HCT116 (cell line): ENCODE measurements at regions not wholly inside any gene's neighbourhood (a gene's known extent, or its start where the extent isn't known, plus 50 kb on each side); places are given as distances from the start of the nearest gene placed in this dataset.

Experiments used
- ATAC-seq: fragments of 200-7000 bp; cut with Tn5 transposase; 2 replicates; pipeline ENCODE4 v1.9.1; 2020; ENCODE audit warnings: mild to moderate bottlenecking, moderate library complexity
- BruUV-seq: library from RNA; stranded (reverse); fragments of 400-500 nt; replicated peaks from 2 replicates; lab custom pipeline; 2021; lab: Mats Ljungman, UMichigan
- CTCF ChIA-PET: fragments of 300-600 bp; sonication (Branson Sonifier 250); formaldehyde crosslinking; loops from one replicate; lab custom pipeline; 2021; ENCODE audit warnings: antibody characterized with exemption; lab: Charles Lee
- POLR2A ChIA-PET: fragments of 300-600, 350-600 bp; sonication (Branson Sonifier 250); formaldehyde crosslinking; loops from one replicate; lab custom pipeline; 2021; ENCODE audit warnings: antibody characterized with exemption; lab: Charles Lee
- RAD21 ChIA-PET, 2 experiments: fragments of 300-600 bp; sonication (Branson Sonifier 250); formaldehyde crosslinking; loops; one replicate each; lab custom pipeline; 2023; ENCODE audit warnings: low total read pairs in 2 of 2; ENCODE audit not compliant: uncharacterized antibody in 2 of 2, unreplicated experiment in 2 of 2, low non-redundant PET in 1 of 2; lab: Charles Lee
- DNase-seq: peaks from one replicate; pipeline ENCODE4 v3.0.0-alpha.2; 2010; ENCODE audit warnings: low read depth, low spot score
- H2AFZ ChIP-seq: fragments of 200-600 bp; shearing (Covaris generic), sonication (generic); 2 replicates; pipeline ENCODE4 v1.6.1; 2017; ENCODE audit warnings: low read depth, mixed run types, mixed read lengths, antibody characterized with exemption, low read length; ENCODE audit not compliant: poor library complexity, severe bottlenecking
- H3K27ac ChIP-seq: 2 replicates; pipeline ENCODE4 v1.5.1; 2012; ENCODE audit warnings: low read depth, low read length
- H3K27me3 ChIP-seq: fragments of 200-600 bp; sonication (generic); 2 replicates; pipeline ENCODE4 v1.6.1; 2016; ENCODE audit warnings: mixed run types, low read length, mixed read lengths; ENCODE audit not compliant: insufficient read depth
- H3K36me3 ChIP-seq, 2 experiments: fragments of 200-500 bp in 1 of 2; fragments of 200-600 bp in 1 of 2; sonication (Bioruptor generic) in 1 of 2; sonication (generic) in 1 of 2; 2 replicates each; pipeline versions ENCODE4 v1.5.1 to v1.6.1; 2014 to 2016; ENCODE audit warnings: low read length in 2 of 2, inconsistent platforms in 1 of 2, mixed read lengths in 1 of 2, mixed run types in 1 of 2; ENCODE audit not compliant: insufficient read depth in 2 of 2, control insufficient read depth in 1 of 2
- H3K4me1 ChIP-seq, 2 experiments: fragments of 200-600 bp in 1 of 2; sonication (generic) in 1 of 2; 2 replicates each; pipeline versions ENCODE4 v1.5.1 to v1.6.1; 2012 to 2017; ENCODE audit warnings: low read length in 2 of 2, inconsistent platforms in 1 of 2, mild to moderate bottlenecking in 1 of 2, mixed read lengths in 1 of 2, mixed run types in 1 of 2, moderate library complexity in 1 of 2; ENCODE audit not compliant: insufficient read depth in 2 of 2, control insufficient read depth in 1 of 2
- H3K4me2 ChIP-seq: fragments of 200-600 bp; sonication (generic); 2 replicates; pipeline ENCODE4 v1.6.1; 2017; ENCODE audit warnings: mixed run types, low read length, mixed read lengths
- H3K4me3 ChIP-seq, 2 experiments: fragments of 200-600 bp in 1 of 2; sonication (generic) in 1 of 2; replicated peaks in 1 of 2; 2 replicates each; pipeline ENCODE4 v1.5.1; 2011 to 2016; ENCODE audit warnings: low read length in 2 of 2, control low read depth in 1 of 2, low read depth in 1 of 2, mild to moderate bottlenecking in 1 of 2, mixed read lengths in 1 of 2, mixed run types in 1 of 2
- H3K79me2 ChIP-seq: fragments of 200-600 bp; sonication (generic); 2 replicates; pipeline ENCODE4 v1.6.1; 2017; ENCODE audit warnings: mild to moderate bottlenecking, mixed run types, low read length, moderate library complexity, mixed read lengths; ENCODE audit not compliant: insufficient read depth
- H3K9ac ChIP-seq: fragments of 200-600 bp; sonication (generic); 2 replicates; pipeline ENCODE4 v1.6.1; 2016; ENCODE audit warnings: low read length, mixed read lengths
- H3K9me2 ChIP-seq: fragments of 200-600 bp; sonication (generic), shearing (Covaris generic); 2 replicates; pipeline ENCODE4 v1.6.1; 2017; ENCODE audit warnings: mixed run types, mild to moderate bottlenecking, moderate library complexity; ENCODE audit not compliant: insufficient read depth
- H3K9me3 ChIP-seq, 2 experiments: fragments of 200-500 bp in 1 of 2; fragments of 200-600 bp in 1 of 2; sonication (Bioruptor generic) in 1 of 2; sonication (generic) in 1 of 2; 2 replicates each; pipeline ENCODE4 v1.6.1; 2014 to 2017; ENCODE audit warnings: low read length in 2 of 2, mixed read lengths in 2 of 2, inconsistent platforms in 1 of 2, low read depth in 1 of 2, mild to moderate bottlenecking in 1 of 2, mixed run types in 1 of 2, moderate library complexity in 1 of 2; ENCODE audit not compliant: control insufficient read depth in 1 of 2, insufficient read depth in 1 of 2
- H4K20me1 ChIP-seq: fragments of 200-600 bp; sonication (generic), shearing (Covaris generic); 2 replicates; pipeline ENCODE4 v1.6.1; 2017; ENCODE audit warnings: mixed run types, mild to moderate bottlenecking, moderate library complexity; ENCODE audit not compliant: insufficient read depth
- CTCF ChIP-seq, 3 experiments: fragments of 200-600 bp in 1 of 3; sonication (generic) in 1 of 3; IDR thresholded peaks in 2 of 3; conservative IDR thresholded peaks in 1 of 3; 2 replicates each; pipeline ENCODE4 v1.5.1; 2012 to 2017; ENCODE audit warnings: low read depth in 2 of 3, low read length in 2 of 3, antibody characterized with exemption in 1 of 3, borderline replicate concordance in 1 of 3, control low read depth in 1 of 3, mild to moderate bottlenecking in 1 of 3, mixed read lengths in 1 of 3, mixed run types in 1 of 3, moderate library complexity in 1 of 3; ENCODE audit not compliant: insufficient read depth in 1 of 3
- ELF1 ChIP-seq: IDR thresholded peaks from 2 replicates; pipeline ENCODE4 v1.6.1; 2012; ENCODE audit warnings: low read depth, borderline replicate concordance
- EZH2 ChIP-seq: fragments of 200-600 bp; sonication (generic); IDR thresholded peaks from 2 replicates; pipeline ENCODE4 v1.6.1; 2017; ENCODE audit warnings: antibody characterized with exemption, mixed run types
- EZH2phosphoT487 ChIP-seq: fragments of 200-600 bp; IDR thresholded peaks from 2 replicates; pipeline ENCODE4 v1.6.1; 2018; ENCODE audit warnings: antibody characterized with exemption, borderline replicate concordance
- JUND ChIP-seq: IDR thresholded peaks from 2 replicates; pipeline ENCODE4 v1.6.1; 2012
- RAD21 ChIP-seq: IDR thresholded peaks from 2 replicates; pipeline ENCODE4 v1.6.1; 2012; ENCODE audit warnings: low read depth, mild to moderate bottlenecking
- SIN3A ChIP-seq: IDR thresholded peaks from 2 replicates; pipeline ENCODE4 v1.6.1; 2012; ENCODE audit warnings: low read depth
- SP1 ChIP-seq: IDR thresholded peaks from 2 replicates; pipeline ENCODE4 v1.6.1; 2012; ENCODE audit warnings: low read depth
- YY1 ChIP-seq: IDR thresholded peaks from 2 replicates; pipeline ENCODE4 v1.6.1; 2011; ENCODE audit warnings: low read length, low read depth, moderate library complexity, mild to moderate bottlenecking; ENCODE audit not compliant: insufficient replicate concordance; ENCODE audit errors: extremely low read depth
- ZNF274 ChIP-seq: fragments of 200-500 bp; sonication (Bioruptor generic); IDR thresholded peaks from 2 replicates; pipeline ENCODE4 v1.6.1; 2014; ENCODE audit warnings: mild to moderate bottlenecking, low read depth, low read length, inconsistent platforms
- intact Hi-C: fragments of 100-400 bp; cut with micrococcal nuclease; formaldehyde crosslinking; loops from 2 replicates; pipeline ENCODE4 v1.10.0; 2022

- Histone ChIP-seq H3K4me3 (no peak overlapping the region), H3K9me3 (no peaks in the 10 kb centered on the region), H3K9ac (no peak overlapping the region), H3K27me3 (peaks cover 5% of the 10 kb centered on the region; the same call in 1 of the 2 replicates), H3K27ac (no peak overlapping the region), H3K9me2 (no peaks in the 10 kb centered on the region), H2AFZ (no peak overlapping the region), H3K36me3 (no peaks in the 10 kb centered on the region), H3K4me1 (no peaks in the 10 kb centered on the region), H3K79me2 (no peaks in the 10 kb centered on the region), H3K4me2 (no peak overlapping the region), H4K20me1 (no peaks in the 10 kb centered on the region)
- no TSS peak for BruUV-seq
- ChIA-PET POLR2A (no interaction called here), CTCF (no interaction called here), RAD21 (no interaction called here)
- no peak for ATAC-seq
- intact Hi-C loops: no loop called here
- TF ChIP-seq YY1 (no peak), RAD21 (no peak), ELF1 (no peak), EZH2 (no peak), SP1 (no peak), ZNF274 (no peak), EZH2phosphoT487 (no peak), SIN3A (no peak), CTCF (IDR thresholded peaks at IDR 0.05 in 2 of 3, conservative IDR thresholded peaks at IDR 0.05 in 1 of 3; ENCODE audit: borderline replicate concordance in 1 of 3, insufficient read depth in 1 of 3, low read depth in 2 of 3, low read length in 2 of 3) (no peak), JUND (no peak)
- DNase-seq: no peak
Measured at GRCh38 chr3:181609030-181609767, 102.5 kb upstream of the SOX2 start.
